Vagina (tissue), 2 donors: ENCODE measurements at regions not wholly inside any gene's neighbourhood (a gene's known extent, or its start where the extent isn't known, plus 50 kb on each side); places are given as distances from the start of the nearest gene placed in this dataset.

ENCODE experiments used
- POLR2A ChIP-seq, 2 donors: fragments of 450-650 bp; IDR thresholded peaks; one replicate each; pipeline ENCODE4 v1.6.1; 2017; ENCODE audit warnings: antibody characterized with exemption in 2 of 2, mild to moderate bottlenecking in 2 of 2, moderate library complexity in 2 of 2
- POLR2AphosphoS5 ChIP-seq, 2 donors: sonication (generic); formaldehyde crosslinking; IDR thresholded peaks; one replicate each; pipeline ENCODE4 v1.9.0; 2017; ENCODE audit warnings: antibody characterized with exemption in 2 of 2, mild to moderate bottlenecking in 2 of 2, low read depth in 1 of 2; ENCODE audit not compliant: insufficient read depth in 1 of 2
- TF ChIP-seq, protein P1 (sequence below), 3 experiments: fragments of 450-650 bp in 2 of 3; fragments of 200-600 bp in 1 of 3; sonication (generic) in 1 of 3; IDR thresholded peaks; one replicate each; pipeline ENCODE4 v1.5.1; 2017 to 2019; ENCODE audit warnings: antibody characterized with exemption in 3 of 3, mild to moderate bottlenecking in 2 of 3, moderate library complexity in 2 of 3

DNA sequence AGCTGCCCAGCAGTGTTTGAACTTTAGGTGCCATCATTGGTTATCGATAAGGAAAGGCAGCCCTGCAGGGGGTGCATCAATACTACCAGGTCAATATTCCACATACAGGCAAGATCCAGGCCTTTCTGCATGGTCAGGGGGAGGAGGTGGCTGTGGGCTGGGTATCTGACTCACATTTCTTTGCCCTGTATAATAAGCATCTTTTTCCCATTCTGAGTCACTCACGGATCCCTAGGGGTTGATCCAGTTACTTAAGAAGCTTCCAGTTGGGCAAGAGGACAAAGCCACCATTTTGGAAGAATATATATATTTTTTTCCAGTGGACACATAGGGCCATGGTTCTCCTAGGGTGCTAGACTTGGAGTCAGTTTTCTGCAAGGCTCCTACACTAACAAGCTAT is 114.2 kb upstream of the HABP2 start:
- TF ChIP-seq, protein P1, sequence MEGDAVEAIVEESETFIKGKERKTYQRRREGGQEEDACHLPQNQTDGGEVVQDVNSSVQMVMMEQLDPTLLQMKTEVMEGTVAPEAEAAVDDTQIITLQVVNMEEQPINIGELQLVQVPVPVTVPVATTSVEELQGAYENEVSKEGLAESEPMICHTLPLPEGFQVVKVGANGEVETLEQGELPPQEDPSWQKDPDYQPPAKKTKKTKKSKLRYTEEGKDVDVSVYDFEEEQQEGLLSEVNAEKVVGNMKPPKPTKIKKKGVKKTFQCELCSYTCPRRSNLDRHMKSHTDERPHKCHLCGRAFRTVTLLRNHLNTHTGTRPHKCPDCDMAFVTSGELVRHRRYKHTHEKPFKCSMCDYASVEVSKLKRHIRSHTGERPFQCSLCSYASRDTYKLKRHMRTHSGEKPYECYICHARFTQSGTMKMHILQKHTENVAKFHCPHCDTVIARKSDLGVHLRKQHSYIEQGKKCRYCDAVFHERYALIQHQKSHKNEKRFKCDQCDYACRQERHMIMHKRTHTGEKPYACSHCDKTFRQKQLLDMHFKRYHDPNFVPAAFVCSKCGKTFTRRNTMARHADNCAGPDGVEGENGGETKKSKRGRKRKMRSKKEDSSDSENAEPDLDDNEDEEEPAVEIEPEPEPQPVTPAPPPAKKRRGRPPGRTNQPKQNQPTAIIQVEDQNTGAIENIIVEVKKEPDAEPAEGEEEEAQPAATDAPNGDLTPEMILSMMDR (IDR thresholded peaks at IDR 0.05) = no peak
- TF ChIP-seq POLR2AphosphoS5 (IDR thresholded peaks at IDR 0.05; ENCODE audit: insufficient read depth in 1 of 2, low read depth in 1 of 2) (no peak), POLR2A (IDR thresholded peaks at IDR 0.05) (no peak)
